Stomach (tissue), 4 donors: ENCODE measurements at regions not wholly inside any gene's neighbourhood (a gene's known extent, or its start where the extent isn't known, plus 50 kb on each side); places are given as distances from the start of the nearest gene placed in this dataset.
"Not testable (repeated sequence)": the region's sequence is repeated elsewhere in the genome, so short reads cannot be mapped to it uniquely, and the experiment has no call there.

ENCODE experiments used
- CTCF ChIP-seq, 7 experiments: fragments of 450-650 bp in 4 of 7; fragments of 200-600 bp in 3 of 7; sonication (generic) in 3 of 7; IDR thresholded peaks; one replicate each; pipeline ENCODE4 v1.5.1; 2016 to 2019; ENCODE audit warnings: antibody characterized with exemption in 7 of 7, control low read depth in 2 of 7, mild to moderate bottlenecking in 1 of 7
- POLR2A ChIP-seq, 4 donors: fragments of 450-650 bp; IDR thresholded peaks; one replicate each; pipeline ENCODE4 v1.6.1; 2016; ENCODE audit warnings: antibody characterized with exemption in 4 of 4, control low read depth in 2 of 4, mild to moderate bottlenecking in 1 of 4, moderate library complexity in 1 of 4
- POLR2AphosphoS5 ChIP-seq, 3 donors: sonication (generic); formaldehyde crosslinking; IDR thresholded peaks; one replicate each; pipeline ENCODE4 v1.6.1; 2016; ENCODE audit warnings: antibody characterized with exemption in 3 of 3

GRCh38 chrX:46080121-46080520 is 465.1 kb downstream of the ZNF674 start:
- not testable (repeated sequence) for TF ChIP-seq CTCF, POLR2AphosphoS5, POLR2A (IDR thresholded peaks at IDR 0.05)
